Stimulated activated CD8-positive, alpha-beta memory T cell treated with anti-CD3 and anti-CD28 coated beads, Interleukin-4, amount 100 ng/mL, for 4 hours (primary cell): ENCODE measurements at regions not wholly inside any gene's neighbourhood (a gene's known extent, or its start where the extent isn't known, plus 50 kb on each side); places are given as distances from the start of the nearest gene placed in this dataset.

ENCODE experiments used
- DNase-seq, 2 donors: peaks; one replicate each; pipeline ENCODE4 v3.0.0-alpha.2; 2020; ENCODE audit warnings: low read depth in 2 of 2, low spot score in 1 of 2

- no peak for DNase-seq
Observed at GRCh38 chr2:133809485-133809884, 241.2 kb upstream of the NCKAP5 start.

DNA sequence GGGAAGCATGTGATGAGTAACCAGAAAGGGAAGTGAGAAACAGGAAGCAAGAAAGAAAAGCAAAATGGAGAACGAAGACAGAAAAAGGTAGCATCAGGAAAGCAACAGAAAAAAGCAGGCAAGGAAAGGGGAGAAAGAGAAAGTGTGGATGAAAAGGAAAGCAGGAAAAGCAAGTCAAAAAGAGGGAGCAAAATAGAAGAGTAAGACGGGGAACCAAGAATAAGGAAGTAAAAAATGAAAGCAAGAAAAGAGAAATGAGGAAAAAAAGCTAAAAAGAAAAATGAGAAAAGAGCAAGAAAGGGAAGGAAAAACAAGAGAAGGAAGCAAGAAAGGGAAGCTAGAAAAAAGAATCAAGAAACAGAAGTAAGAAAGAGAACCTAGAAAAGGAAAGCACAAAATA, 242.3 kb upstream of the NCKAP5 start:
- DNase-seq: no peak

- no peak for DNase-seq
Observed at GRCh38 chr2:133811409-133812125, 243.3 kb upstream of the NCKAP5 start.

GRCh38 chr2:133812826-133813617, 244.8 kb upstream of the NCKAP5 start:
- DNase-seq: no peak

GRCh38 chr2:133814890-133815289, 246.6 kb upstream of the NCKAP5 start:
- no peak for DNase-seq

DNA sequence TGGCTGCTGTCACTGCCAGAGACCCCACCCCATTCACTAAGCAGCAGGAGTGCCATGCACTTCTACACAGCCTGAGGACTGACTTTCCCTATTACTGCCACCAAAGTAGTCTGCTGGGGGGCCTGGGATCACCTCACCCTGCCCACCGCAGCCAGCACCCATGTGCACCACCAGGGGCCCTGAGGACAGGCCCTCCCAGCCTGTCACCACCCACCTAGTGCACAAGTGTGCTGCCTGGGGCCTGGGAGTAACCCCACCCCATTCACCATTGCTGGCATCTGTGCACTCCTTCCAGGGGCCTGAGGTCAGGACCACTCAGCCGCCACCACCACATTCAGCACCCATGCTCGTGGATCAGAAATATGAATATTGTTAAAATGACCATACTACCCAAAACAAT, 247.8 kb upstream of the NCKAP5 start:
- no peak for DNase-seq

DNA sequence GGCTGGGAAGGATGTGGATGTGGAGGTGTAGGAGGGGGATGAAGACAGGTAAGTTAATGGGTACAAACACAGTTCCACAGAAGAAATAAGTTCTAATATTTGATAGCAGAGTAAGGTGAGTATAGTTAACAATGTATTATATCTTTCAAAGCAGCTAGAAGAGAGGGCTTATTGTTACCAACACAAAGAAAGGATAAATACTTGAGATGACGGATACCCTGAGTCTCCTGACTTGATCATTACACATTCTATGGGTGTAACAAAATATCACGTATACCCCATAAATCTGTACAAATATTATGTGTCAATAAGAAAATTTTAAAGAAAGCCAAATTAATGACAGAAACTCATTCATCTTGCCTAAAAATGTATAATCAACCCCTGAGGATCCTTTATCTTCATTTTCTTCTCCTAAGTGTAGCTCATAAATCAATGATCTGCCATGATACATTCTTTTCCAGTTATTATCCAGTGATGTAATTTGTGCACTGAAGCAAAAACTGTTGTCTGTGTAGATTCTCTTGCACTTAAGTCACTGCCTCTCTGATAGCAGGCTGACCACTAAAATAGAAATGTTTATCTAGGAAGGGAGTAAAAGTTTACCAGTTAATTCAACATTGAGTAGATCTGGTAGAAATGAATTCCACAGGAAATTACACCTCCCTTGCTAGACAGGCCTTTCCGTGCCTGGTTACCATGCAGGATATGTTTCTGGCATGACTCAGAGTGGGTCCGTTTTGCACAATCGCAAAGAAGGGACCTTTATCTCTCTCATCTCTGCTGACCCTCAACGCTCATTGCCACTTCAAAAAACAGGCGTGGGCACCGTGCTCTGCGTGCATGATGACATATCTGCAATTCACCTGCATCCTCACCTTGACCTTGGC, 249.7 kb upstream of the NCKAP5 start:
- DNase-seq: no peak

GRCh38 chr2:133818661-133819060, 250.4 kb upstream of the NCKAP5 start:
- no peak for DNase-seq

DNA sequence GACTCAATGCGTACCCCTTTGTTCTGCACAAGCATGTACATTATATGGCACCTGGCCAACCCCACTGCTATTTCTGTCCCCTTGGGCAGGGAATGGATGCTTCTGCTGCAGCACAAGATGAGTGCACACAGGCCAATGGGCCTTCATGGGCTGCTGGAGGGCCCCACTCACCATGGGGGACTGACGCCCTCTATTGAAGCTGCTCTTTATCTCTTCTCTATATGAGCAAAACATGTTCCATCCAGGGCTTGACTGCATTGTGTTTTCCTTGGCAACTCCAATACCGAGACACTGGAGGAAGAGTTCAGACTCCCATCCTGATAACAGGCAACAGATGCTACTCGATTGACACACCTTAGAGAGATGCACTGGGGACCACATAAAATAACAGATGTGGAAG, 251.6 kb upstream of the NCKAP5 start:
- no peak for DNase-seq

GRCh38 chr2:133821107-133821760, 253.0 kb upstream of the NCKAP5 start:
- DNase-seq: no peak

GRCh38 chr2:133822517-133823225, 254.4 kb upstream of the NCKAP5 start:
- no peak for DNase-seq

DNA sequence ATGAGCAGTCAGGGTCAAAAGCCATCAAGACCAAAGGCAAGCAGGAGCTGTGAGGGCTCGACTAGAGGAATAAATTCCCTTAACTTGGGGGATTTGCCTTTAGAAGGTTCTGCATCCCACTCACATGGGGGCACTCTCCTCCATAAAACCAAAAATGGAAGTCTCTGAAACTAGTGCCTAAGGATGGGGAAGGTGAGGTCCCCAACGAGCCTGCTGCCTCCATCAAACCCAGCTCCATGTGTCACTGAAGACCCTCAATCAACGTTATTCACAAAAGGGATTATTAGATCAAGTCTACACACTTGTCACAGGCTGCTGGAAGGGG, 254.9 kb upstream of the NCKAP5 start:
- no peak for DNase-seq

DNA sequence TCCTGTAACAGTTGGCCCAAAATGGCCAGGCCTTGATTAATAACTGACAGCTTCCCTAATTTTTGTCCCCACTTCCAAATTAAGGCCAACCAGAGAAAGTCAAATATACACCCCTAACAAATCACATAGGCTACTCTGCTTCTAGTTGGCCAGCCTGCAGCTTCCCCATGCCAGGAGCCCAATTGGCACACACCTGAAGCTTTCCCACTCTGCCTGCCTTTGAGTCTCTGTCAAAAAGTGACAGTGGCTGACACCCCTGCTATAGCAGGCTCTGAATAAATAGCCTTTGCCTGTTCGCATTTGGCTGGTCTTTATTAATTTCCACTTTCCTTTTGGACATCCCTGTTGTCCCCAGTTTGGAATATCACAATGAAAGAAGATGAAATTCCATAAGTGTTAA, 256.6 kb upstream of the NCKAP5 start:
- no peak for DNase-seq

- no peak for DNase-seq
Observed at GRCh38 chr2:133825778-133826177, 257.5 kb upstream of the NCKAP5 start.

- no peak for DNase-seq
Observed at GRCh38 chr2:133828913-133829312, 260.6 kb upstream of the NCKAP5 start.

- DNase-seq: no peak
Observed at GRCh38 chr2:133829450-133830020, 261.3 kb upstream of the NCKAP5 start.

DNA sequence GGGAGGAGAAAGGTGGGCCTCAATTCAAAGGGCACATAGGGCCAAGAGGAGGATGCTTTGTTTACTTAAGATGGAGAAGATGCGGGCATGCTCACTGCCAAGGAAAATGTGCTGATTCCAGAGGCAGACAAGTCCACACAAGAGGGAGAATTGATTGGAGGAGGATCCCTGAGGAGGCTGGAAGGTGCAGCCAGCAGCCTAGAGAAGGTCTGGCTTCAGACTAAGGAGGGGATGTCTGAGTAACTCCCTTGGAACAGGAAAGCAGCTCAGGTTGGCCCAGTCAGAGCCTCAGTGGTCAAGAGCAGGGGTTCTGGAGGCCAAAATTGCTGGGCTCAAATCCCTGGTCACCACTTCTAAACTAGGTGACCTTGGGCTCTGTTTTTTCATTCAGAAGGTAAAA, 265.5 kb upstream of the NCKAP5 start:
- DNase-seq: no peak

GRCh38 chr2:133835821-133836619, 267.8 kb upstream of the NCKAP5 start:
- DNase-seq: no peak

DNA sequence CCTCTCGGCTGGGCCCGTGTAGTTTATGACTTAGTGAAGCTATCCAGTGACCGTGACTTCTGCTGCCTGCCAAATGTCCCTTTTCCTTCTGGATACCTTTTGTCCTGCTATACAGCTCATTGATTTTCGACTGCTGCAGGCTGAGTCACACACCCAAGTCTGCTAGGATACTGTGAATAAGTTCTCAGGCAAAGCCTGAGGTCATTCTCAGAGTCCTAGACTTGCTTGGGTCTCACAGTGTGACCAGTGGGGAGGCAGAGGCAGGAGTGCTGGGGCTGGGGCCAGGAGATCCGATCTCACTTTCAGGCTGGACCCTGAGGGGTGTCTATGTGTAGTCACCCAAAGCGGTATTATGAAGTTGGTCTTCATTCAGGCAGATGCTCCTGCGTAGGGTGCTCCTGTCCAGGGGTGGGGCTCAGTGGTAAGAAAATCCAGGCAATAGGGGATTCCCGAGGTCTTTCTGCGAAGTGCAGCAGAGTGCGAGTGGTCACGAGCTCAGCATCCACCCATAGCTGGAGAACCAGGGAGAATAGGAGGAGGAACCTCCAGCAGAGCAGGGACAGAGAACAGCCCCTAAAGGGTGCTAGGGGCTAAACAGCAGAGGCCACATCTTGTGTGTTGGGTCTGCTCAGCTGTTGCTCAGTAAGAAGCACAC, 268.6 kb upstream of the NCKAP5 start:
- no peak for DNase-seq
